ENCODE measurements at regions not wholly inside any gene's neighbourhood (a gene's known extent, or its start where the extent isn't known, plus 50 kb on each side); places are given as distances from the start of the nearest gene placed in this dataset.
"Not testable (repeated sequence)": the region's sequence is repeated elsewhere in the genome, so short reads cannot be mapped to it uniquely, and the experiment has no call there.

DNA sequence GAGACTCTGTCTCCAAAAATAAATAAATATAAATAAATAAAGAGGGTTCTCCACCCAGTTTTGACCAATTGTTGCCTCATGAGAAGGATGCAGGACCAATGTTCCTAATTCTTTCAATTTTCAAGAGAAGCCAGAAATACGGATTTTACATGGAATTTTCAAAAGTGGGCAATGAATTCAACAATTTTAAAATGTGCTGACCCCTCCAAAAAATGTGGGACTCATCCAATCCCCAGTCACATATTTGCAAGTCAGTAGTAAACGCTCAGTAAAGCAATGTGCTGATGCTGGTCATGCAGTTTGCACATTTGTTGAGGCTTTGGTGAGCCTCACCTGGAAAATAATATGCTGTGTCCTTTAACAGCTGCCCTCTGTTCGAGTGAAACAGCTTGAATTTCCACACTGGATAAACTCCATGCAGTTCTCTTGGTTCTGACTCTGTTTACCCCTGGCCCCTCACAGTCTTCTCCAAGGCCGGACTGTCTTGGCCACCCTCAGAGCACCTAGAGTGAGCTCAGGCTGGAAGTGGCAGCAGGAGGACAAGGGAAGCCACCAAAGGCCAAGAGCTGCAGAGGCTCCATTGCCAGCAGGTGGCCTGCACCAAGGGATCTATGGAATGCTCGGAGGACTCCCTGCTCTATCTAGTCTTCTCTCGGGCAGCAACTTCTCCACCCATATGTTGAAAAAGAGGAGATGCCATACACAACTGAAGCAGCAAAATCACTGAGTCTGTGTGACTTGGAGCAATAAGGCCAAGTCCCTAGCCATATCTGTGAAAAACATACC, 246.8 kb downstream of the UACA start:
- no peaks in the 10 kb centered on the region for H3K9me3 ChIP-seq
- no peaks in the 10 kb centered on the region for H3K36me3 ChIP-seq
- H3K27me3 ChIP-seq = no peaks in the 10 kb centered on the region
- intact Hi-C loops (cut with DNase I) = no loop called here
- DNase-seq (no peak), ATAC-seq (no peak)
- WGBS (ENCODE audit: insufficient coverage, low coverage, low lambda C conversion rate, missing lambda C conversion rate) = 83% methylated on average over 3 of the region's 6 CpGs
- H3K4me3 ChIP-seq = no peak overlapping the region
- no peaks in the 10 kb centered on the region for H3K4me1 ChIP-seq
- H3K27ac ChIP-seq = no peak overlapping the region
- TF ChIP-seq CTCF (IDR thresholded peaks at IDR 0.05) (no peak), POLR2A (IDR thresholded peaks at IDR 0.05) (no peak)

GRCh38 chr15:70514251-70514650, 249.1 kb downstream of the UACA start:
- 73% methylated on average over 5 of the region's 7 CpGs for WGBS (ENCODE audit: insufficient coverage, low coverage, low lambda C conversion rate, missing lambda C conversion rate)
- H3K27me3 ChIP-seq = no peaks in the 10 kb centered on the region
- DNase-seq (no peak), ATAC-seq (no peak)
- intact Hi-C loops (cut with DNase I) = no loop called here
- H3K4me3 ChIP-seq = no peak overlapping the region
- H3K27ac ChIP-seq = no peak overlapping the region
- no peaks in the 10 kb centered on the region for H3K4me1 ChIP-seq
- TF ChIP-seq CTCF (IDR thresholded peaks at IDR 0.05) = no peak
- TF ChIP-seq POLR2A (IDR thresholded peaks at IDR 0.05) = no peak
- H3K36me3 ChIP-seq = no peaks in the 10 kb centered on the region
- H3K9me3 ChIP-seq = no peaks in the 10 kb centered on the region

GRCh38 chr15:70513819-70514218, 249.5 kb downstream of the UACA start:
- Histone ChIP-seq H3K36me3 (no peaks in the 10 kb centered on the region), H3K27ac (no peak overlapping the region), H3K27me3 (no peaks in the 10 kb centered on the region), H3K9me3 (no peaks in the 10 kb centered on the region), H3K4me3 (no peak overlapping the region), H3K4me1 (no peaks in the 10 kb centered on the region)
- ATAC-seq = no peak
- no peak for TF ChIP-seq CTCF (IDR thresholded peaks at IDR 0.05)
- no peak for TF ChIP-seq POLR2A (IDR thresholded peaks at IDR 0.05)
- intact Hi-C loops (cut with DNase I) = no loop called here
- 83% methylated on average over 4 of the region's 4 CpGs for WGBS (ENCODE audit: insufficient coverage, low coverage, low lambda C conversion rate, missing lambda C conversion rate)
- no peak for DNase-seq

- WGBS (ENCODE audit: insufficient coverage, low coverage, low lambda C conversion rate, missing lambda C conversion rate) = 76% methylated on average over 7 of the region's 8 CpGs
- DNase-seq = peak in 1 of 3 donors; percentile 50
- H3K27me3 ChIP-seq = no peaks in the 10 kb centered on the region
- no peak overlapping the region for H3K4me3 ChIP-seq
- intact Hi-C loops (cut with DNase I) = no loop called here
- no peaks in the 10 kb centered on the region for H3K36me3 ChIP-seq
- H3K27ac ChIP-seq = no peak overlapping the region
- no peak for TF ChIP-seq POLR2A (IDR thresholded peaks at IDR 0.05)
- TF ChIP-seq CTCF (IDR thresholded peaks at IDR 0.05) = peak; percentile 46 to 61 (median 46)
- ATAC-seq = peak; percentile 71 to 85 (median 80)
- no peaks in the 10 kb centered on the region for H3K4me1 ChIP-seq
- H3K9me3 ChIP-seq = no peaks in the 10 kb centered on the region
Measured at GRCh38 chr15:70512772-70513362, 250.5 kb downstream of the UACA start.

- H3K4me1 ChIP-seq; H3K9me3 ChIP-seq; H3K36me3 ChIP-seq; ATAC-seq; H3K4me3 ChIP-seq; intact Hi-C loops (cut with DNase I); H3K27ac ChIP-seq; H3K27me3 ChIP-seq; DNase-seq: not testable (repeated sequence)
- WGBS (ENCODE audit: insufficient coverage, low coverage, low lambda C conversion rate, missing lambda C conversion rate) = 52% methylated on average over 2 of the region's 2 CpGs
Measured at GRCh38 chr15:70511972-70512587, 251.3 kb downstream of the UACA start.
